ENCODE measurements at regions not wholly inside any gene's neighbourhood (a gene's known extent, or its start where the extent isn't known, plus 50 kb on each side); places are given as distances from the start of the nearest gene placed in this dataset.
"Not testable (repeated sequence)": the region's sequence is repeated elsewhere in the genome, so short reads cannot be mapped to it uniquely, and the experiment has no call there.

GRCh38 chr12:59517522-59517921, 78.3 kb upstream of the SLC16A7 start:
- no peak for DNase-seq

GRCh38 chr12:59500915-59501314, 94.9 kb upstream of the SLC16A7 start:
- DNase-seq = no peak

DNA sequence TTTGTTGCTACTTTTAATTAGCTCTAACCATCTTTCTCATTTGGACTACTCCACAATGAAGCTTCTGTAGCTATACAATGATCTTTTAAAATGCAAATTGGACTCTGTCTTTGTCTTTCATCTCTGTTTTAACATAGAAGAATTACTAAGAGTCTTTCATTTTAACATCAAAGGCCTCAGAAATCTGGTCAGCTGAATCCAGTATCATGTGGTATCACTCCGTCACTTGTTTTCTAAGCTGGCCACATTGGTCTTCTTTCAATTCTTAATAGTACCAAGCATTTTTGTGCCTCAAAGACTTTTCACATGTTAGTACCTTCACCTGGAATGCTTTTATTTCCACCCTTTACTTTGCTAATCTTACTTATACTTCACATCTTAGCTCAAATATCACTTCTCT, 95.5 kb upstream of the SLC16A7 start:
- DNase-seq = no peak

GRCh38 chr12:59499774-59500173, 96.1 kb upstream of the SLC16A7 start:
- DNase-seq = no peak

GRCh38 chr12:59494617-59495016, 101.2 kb upstream of the SLC16A7 start:
- no peak for DNase-seq

GRCh38 chr12:59491877-59492276, 104.0 kb upstream of the SLC16A7 start:
- DNase-seq = no peak

DNA sequence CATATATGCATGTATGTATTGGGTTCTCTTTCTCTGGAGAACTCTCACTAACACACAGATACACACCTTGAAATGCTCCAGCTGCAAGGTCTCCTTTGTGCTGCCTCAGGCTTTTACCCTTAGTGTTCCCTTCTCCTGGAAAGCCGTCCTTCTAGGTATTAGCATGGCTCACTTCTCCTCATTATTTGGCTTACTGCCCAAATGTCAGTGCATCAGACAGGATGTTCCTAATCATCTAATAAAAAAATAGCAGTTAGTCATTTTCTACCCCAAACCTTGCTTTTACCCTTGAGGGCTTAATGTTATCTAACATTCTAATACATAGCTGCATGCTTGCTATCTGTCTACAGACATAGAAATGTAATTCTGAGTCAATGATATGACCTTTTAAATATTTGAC, 109.0 kb upstream of the SLC16A7 start:
- DNase-seq = no peak

DNA sequence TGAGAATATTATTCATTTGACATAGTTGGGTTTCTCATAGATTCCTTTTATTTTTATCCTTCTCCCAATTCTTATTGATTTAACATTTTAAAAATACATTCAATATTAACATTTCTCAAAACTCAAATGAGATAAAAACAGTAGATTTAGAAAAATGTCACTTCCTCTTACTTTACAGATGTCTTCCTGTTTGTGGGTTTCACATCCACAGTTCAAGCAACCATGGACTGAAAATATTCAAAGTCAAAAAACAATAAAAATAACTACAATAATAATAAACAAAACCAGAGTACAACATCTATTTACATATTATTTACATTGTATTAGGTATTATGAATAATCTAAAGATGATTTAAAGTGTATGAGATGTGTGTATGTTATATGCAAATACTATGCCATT, 111.3 kb upstream of the SLC16A7 start:
- no peak for DNase-seq

DNA sequence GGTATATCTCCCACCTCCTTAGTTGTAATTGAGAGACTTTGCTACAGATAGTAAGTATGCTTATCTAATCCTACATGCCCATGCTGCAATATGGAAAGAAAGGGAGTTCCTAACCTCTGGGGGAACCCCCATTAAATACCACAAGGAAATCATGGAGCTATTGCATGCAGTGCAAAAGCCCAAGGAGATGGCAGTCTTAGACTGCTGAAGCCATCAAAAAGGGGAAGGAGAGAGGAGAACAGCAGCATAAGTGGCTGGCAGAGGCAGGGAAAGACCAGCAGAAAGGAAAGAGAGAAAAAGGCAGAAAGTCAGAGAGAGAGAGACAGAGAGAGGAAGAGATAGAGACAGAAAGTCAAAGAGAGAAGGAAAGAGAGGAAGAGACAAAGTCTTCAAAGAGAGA, 121.6 kb upstream of the SLC16A7 start:
- DNase-seq = not testable (repeated sequence)

DNA sequence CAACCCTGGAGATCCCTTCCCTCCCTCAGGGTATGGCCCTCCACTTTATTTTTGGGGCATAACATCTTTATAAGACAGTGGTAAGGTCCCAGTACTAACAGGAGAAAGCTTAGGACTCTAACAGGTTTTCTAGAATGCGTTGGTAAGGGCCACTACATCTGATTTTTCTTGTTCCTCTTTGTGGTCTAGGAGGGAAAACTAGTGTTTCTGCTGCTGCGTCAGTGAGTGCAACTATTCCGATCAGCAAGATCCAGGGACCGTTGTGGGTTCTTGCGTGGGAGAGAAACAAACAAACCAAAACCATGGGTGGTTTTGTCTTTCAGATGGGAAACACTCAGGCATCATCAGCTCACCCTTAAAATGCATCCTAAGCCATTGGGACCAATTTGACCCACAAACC, 123.6 kb upstream of the SLC16A7 start:
- DNase-seq = no peak

DNA sequence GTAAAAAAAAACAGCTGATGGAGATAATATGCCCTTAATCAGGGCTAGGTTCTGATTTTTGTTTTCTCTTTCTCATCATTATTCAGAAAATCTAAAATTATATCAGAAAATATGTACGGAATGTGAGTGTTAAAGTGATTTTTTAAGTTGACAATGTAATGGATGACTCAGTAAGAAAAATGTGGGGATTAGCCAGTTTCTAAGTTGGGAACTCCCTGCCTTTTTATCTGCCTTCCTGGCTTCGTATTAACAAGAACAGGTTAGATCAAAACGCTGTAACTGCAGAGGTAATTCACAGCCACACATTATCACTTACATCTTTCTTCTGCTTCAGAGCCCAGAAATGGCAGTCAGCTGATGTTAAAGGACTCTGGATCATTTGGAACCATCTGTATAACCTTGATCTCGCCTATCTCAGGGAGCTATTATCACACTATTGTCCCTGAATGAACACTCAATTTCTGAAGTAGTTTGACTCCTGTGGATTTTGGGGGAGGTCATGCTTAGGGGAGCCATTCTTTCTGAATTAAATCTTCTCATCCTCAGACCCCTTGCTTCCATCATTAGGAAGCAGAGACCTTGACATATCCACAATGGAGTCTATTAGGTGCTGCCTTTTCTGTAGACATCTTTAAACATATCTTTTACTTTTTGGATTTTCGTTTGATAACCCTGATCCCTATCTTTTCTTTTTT, 135.7 kb upstream of the SLC16A7 start:
- no peak for DNase-seq

- no peak for DNase-seq
Measured at GRCh38 chr12:59453475-59453874, 142.4 kb upstream of the SLC16A7 start.

GRCh38 chr12:59452746-59453145, 143.1 kb upstream of the SLC16A7 start:
- no peak for DNase-seq

DNA sequence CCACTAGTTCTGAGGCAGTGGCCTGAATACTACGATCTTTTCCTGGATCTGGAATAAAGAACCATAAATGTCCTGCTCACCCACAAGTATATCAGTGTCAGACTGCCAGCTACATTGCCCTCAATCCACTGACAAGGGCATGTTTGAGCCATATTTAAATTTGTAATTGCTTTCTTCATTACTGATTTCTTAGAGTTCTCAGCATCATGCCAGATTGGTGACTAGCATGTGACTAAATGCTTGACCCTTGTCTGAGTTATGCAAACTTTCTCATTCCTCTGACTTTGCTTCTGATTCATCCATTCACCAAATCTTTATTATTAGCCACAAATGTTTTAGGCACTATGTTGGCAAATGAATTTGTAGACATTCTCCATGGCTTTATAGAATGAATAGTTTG, 143.6 kb upstream of the SLC16A7 start:
- no peak for DNase-seq

DNA sequence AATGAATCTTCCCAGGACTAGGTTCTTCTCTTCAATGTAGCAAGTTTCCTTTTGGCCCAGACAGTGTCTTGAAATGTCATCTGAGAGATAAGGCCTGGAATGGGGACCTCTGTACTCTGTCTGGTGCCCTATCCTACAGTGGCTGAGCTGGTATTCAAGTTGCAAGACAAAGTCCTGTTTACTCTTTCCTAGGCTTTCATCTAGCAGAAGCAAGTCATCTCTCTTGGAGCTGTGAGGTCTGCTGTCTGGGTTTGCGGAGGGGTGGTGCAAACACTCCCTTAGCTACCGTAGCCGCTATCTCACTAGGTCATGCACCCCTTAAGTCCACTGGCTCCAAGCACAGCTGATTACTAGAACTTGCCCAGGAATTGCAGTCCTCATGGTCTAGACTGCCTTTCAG, 149.7 kb upstream of the SLC16A7 start:
- DNase-seq = no peak

GRCh38 chr12:59444932-59445331, 150.9 kb upstream of the SLC16A7 start:
- DNase-seq = no peak

GRCh38 chr12:59432057-59432456, 163.8 kb upstream of the SLC16A7 start:
- DNase-seq = no peak

DNA sequence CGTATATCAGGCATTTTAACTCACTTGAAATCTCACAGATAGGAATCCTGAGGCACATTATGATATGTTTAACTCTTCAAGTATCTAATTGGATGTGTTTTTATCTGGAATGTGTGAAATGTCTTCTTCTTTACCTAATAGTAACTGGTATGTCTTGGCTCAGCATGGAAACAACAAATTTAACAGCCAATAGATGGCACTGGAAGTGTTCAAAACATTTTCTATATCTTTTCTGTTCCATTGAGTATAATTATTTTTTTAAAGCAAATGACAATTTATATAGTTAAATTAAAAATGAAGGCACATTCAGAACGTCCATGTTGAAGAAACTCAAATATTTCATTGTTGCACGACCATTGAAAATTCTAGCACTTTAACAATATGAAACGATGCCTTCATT, 164.6 kb upstream of the SLC16A7 start:
- no peak for DNase-seq

- no peak for DNase-seq
Measured at GRCh38 chr12:59429766-59430165, 166.1 kb upstream of the SLC16A7 start.

DNA sequence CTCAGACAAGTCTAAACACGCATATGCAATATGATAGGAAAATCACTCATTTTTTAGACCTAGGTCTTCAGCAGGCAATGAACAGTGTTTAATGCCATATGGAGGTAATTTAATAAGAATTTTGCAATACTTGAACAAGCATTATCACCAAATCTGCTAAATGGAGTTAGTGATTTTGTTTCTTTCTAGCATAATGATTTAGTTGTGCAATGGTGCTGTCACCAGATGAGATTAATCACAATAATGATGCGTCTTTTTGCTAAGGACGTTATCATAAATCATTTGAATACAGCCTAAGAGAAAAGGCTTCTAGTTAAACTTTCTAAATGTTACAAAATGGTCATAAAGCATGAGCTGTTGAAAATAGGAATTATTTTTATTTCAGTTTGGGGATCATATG, 170.0 kb upstream of the SLC16A7 start:
- DNase-seq = no peak

DNA sequence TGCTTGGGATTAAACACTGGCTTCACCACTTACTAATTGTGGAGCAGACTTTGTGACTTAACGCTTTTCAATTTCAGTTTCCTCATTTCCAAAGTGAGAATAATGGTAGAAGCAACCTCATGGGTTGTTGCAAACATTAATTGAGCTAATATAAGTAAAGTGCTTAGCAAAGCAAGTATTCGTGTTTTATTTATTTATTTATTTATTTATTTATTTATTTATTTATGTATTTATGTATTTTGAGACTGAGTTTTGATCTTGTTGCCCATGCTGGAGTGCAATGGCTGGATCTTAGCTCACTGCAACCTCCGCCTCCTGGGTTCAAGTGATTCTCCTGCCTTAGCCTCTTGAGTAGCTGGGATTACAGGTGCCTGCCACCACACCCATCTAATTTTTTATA, 171.2 kb upstream of the SLC16A7 start:
- not testable (repeated sequence) for DNase-seq

GRCh38 chr12:59414051-59414450, 181.8 kb upstream of the SLC16A7 start:
- DNase-seq = no peak

- no peak for DNase-seq
Measured at GRCh38 chr12:59408431-59408830, 187.4 kb upstream of the SLC16A7 start.

DNA sequence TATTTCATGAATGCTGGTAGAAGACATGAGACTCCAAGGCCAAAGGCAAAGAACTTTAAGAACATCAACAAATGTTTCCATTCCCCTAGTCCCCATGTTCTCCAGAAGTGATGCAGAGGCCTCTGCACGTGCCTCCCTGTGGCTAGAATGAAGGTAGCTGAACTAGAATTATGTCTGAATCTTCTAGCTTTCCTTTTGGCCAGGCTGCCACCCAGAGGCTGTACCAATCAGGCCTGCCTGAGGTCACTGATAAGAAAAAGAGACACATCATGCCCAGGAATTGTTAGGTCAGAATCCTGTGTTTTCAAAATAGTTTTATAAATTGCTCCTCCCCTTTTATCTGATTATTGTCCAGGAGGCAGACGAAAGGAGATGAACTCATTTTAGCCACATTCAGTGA, 188.0 kb upstream of the SLC16A7 start:
- DNase-seq = no peak

- DNase-seq = no peak
Measured at GRCh38 chr12:59405992-59406391, 189.8 kb upstream of the SLC16A7 start.
